ENCODE measurements at regions not wholly inside any gene's neighbourhood (a gene's known extent, or its start where the extent isn't known, plus 50 kb on each side); places are given as distances from the start of the nearest gene placed in this dataset.

DNA sequence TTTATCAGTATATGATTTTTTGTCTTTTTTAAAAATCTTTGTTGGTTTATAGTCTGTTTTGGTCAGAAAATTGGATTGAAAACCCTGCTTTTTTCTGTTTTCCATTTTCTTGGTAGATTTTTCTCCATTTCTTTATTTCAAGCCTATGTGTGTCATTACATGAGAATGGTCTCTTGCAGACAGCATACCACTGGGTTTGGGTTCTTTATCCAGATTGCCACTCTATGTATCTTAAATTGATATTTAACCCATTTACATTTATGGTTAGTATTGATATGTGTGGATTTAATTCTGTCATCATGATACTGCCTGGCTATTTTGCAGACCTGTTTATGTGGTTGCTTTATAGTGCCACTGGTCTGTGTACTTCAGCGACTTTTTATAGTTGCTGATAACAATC lies 239.9 kb upstream of the NDST4 start:
- no peak for TF ChIP-seq RAD21 (IDR thresholded peaks at IDR 0.05; ENCODE audit: low read length)
- TF ChIP-seq POLR2AphosphoS5 (IDR thresholded peaks at IDR 0.05; ENCODE audit: low read depth, low read length), result no peak
- TF ChIP-seq, protein P1, sequence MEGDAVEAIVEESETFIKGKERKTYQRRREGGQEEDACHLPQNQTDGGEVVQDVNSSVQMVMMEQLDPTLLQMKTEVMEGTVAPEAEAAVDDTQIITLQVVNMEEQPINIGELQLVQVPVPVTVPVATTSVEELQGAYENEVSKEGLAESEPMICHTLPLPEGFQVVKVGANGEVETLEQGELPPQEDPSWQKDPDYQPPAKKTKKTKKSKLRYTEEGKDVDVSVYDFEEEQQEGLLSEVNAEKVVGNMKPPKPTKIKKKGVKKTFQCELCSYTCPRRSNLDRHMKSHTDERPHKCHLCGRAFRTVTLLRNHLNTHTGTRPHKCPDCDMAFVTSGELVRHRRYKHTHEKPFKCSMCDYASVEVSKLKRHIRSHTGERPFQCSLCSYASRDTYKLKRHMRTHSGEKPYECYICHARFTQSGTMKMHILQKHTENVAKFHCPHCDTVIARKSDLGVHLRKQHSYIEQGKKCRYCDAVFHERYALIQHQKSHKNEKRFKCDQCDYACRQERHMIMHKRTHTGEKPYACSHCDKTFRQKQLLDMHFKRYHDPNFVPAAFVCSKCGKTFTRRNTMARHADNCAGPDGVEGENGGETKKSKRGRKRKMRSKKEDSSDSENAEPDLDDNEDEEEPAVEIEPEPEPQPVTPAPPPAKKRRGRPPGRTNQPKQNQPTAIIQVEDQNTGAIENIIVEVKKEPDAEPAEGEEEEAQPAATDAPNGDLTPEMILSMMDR (IDR thresholded peaks at IDR 0.05), result no peak
- TF ChIP-seq, protein P2, sequence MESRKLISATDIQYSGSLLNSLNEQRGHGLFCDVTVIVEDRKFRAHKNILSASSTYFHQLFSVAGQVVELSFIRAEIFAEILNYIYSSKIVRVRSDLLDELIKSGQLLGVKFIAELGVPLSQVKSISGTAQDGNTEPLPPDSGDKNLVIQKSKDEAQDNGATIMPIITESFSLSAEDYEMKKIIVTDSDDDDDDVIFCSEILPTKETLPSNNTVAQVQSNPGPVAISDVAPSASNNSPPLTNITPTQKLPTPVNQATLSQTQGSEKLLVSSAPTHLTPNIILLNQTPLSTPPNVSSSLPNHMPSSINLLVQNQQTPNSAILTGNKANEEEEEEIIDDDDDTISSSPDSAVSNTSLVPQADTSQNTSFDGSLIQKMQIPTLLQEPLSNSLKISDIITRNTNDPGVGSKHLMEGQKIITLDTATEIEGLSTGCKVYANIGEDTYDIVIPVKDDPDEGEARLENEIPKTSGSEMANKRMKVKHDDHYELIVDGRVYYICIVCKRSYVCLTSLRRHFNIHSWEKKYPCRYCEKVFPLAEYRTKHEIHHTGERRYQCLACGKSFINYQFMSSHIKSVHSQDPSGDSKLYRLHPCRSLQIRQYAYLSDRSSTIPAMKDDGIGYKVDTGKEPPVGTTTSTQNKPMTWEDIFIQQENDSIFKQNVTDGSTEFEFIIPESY (IDR thresholded peaks at IDR 0.05; ENCODE audit: borderline replicate concordance, low read depth), result no peak
- TF ChIP-seq EZH2phosphoT487 (IDR thresholded peaks at IDR 0.05; ENCODE audit: borderline replicate concordance, low read depth), result no peak
- no peak for TF ChIP-seq NFIC (IDR thresholded peaks at IDR 0.05; ENCODE audit: borderline replicate concordance)
- TF ChIP-seq EP300 (IDR thresholded peaks at IDR 0.05; ENCODE audit: borderline replicate concordance in 1 of 2, low read depth in 1 of 2, low read length in 1 of 2), result no peak
- TF ChIP-seq, protein P3, sequence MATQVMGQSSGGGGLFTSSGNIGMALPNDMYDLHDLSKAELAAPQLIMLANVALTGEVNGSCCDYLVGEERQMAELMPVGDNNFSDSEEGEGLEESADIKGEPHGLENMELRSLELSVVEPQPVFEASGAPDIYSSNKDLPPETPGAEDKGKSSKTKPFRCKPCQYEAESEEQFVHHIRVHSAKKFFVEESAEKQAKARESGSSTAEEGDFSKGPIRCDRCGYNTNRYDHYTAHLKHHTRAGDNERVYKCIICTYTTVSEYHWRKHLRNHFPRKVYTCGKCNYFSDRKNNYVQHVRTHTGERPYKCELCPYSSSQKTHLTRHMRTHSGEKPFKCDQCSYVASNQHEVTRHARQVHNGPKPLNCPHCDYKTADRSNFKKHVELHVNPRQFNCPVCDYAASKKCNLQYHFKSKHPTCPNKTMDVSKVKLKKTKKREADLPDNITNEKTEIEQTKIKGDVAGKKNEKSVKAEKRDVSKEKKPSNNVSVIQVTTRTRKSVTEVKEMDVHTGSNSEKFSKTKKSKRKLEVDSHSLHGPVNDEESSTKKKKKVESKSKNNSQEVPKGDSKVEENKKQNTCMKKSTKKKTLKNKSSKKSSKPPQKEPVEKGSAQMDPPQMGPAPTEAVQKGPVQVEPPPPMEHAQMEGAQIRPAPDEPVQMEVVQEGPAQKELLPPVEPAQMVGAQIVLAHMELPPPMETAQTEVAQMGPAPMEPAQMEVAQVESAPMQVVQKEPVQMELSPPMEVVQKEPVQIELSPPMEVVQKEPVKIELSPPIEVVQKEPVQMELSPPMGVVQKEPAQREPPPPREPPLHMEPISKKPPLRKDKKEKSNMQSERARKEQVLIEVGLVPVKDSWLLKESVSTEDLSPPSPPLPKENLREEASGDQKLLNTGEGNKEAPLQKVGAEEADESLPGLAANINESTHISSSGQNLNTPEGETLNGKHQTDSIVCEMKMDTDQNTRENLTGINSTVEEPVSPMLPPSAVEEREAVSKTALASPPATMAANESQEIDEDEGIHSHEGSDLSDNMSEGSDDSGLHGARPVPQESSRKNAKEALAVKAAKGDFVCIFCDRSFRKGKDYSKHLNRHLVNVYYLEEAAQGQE (IDR thresholded peaks at IDR 0.05; ENCODE audit: low read depth, low read length), result no peak
- TF ChIP-seq TCF12 (IDR thresholded peaks at IDR 0.05), result no peak
- TF ChIP-seq, protein P4, sequence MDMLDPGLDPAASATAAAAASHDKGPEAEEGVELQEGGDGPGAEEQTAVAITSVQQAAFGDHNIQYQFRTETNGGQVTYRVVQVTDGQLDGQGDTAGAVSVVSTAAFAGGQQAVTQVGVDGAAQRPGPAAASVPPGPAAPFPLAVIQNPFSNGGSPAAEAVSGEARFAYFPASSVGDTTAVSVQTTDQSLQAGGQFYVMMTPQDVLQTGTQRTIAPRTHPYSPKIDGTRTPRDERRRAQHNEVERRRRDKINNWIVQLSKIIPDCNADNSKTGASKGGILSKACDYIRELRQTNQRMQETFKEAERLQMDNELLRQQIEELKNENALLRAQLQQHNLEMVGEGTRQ (IDR thresholded peaks at IDR 0.05; ENCODE audit: borderline replicate concordance, low read depth, low read length), result no peak
- TF ChIP-seq FOXJ3 (CRISPR knock-in tag; IDR thresholded peaks at IDR 0.05), result no peak
